PC-3 (cell line): ENCODE measurements at regions not wholly inside any gene's neighbourhood (a gene's known extent, or its start where the extent isn't known, plus 50 kb on each side); places are given as distances from the start of the nearest gene placed in this dataset.
A peak's percentile ranks its signal among the peaks of the same experiment; 100 is the strongest.

Experiments used
- ATAC-seq: fragments of 200-7000 bp; cut with Tn5 transposase; 2 replicates; pipeline ENCODE4 v1.9.1; 2020; ENCODE audit warnings: mild to moderate bottlenecking, moderate library complexity
- BruUV-seq: library from RNA; stranded (reverse); fragments of 400-500 nt; replicated peaks from 2 replicates; lab custom pipeline; 2021; lab: Mats Ljungman, UMichigan
- CTCF ChIA-PET: fragments of 300-600 bp; sonication (Branson Sonifier 250); formaldehyde crosslinking; loops from one replicate; lab custom pipeline; 2022; ENCODE audit warnings: antibody characterized with exemption; lab: Charles Lee
- POLR2A ChIA-PET: fragments of 300-600 bp; sonication (Branson Sonifier 250); formaldehyde crosslinking; loops from one replicate; lab custom pipeline; 2022; ENCODE audit warnings: antibody characterized with exemption; ENCODE audit not compliant: unreplicated experiment; lab: Charles Lee
- DNase-seq: peaks from one replicate; pipeline ENCODE4 v3.0.0-alpha.2; 2015
- H2AFZ ChIP-seq: fragments of 300-600 bp; sonication (generic); 2 replicates; pipeline ENCODE4 v1.6.0; 2016; ENCODE audit warnings: antibody characterized with exemption, low read length
- H3F3A ChIP-seq: fragments of 300-600 bp; sonication (generic); one replicate; pipeline ENCODE4 v1.6.0; 2017; ENCODE audit warnings: antibody characterized with exemption, low read length, control low read depth, mild to moderate bottlenecking; ENCODE audit not compliant: unreplicated experiment
- H3K27ac ChIP-seq: fragments of 300-600 bp; sonication (generic); 2 replicates; pipeline ENCODE4 v1.5.1; 2016; ENCODE audit warnings: mild to moderate bottlenecking, low read length
- H3K27me3 ChIP-seq: fragments of 300-600 bp; sonication (generic); 2 replicates; pipeline ENCODE4 v1.6.1; 2016; ENCODE audit warnings: low read length, mixed read lengths
- H3K36me3 ChIP-seq: fragments of 300-600 bp; sonication (generic); 2 replicates; pipeline ENCODE4 v1.6.1; 2016; ENCODE audit warnings: low read depth, mixed run types, low read length, mixed read lengths
- H3K4me1 ChIP-seq: fragments of 300-600 bp; sonication (generic); 2 replicates; pipeline ENCODE4 v1.5.1; 2016; ENCODE audit warnings: low read length; ENCODE audit not compliant: insufficient read depth
- H3K4me2 ChIP-seq: fragments of 300-600 bp; sonication (generic); 2 replicates; pipeline ENCODE4 v1.6.0; 2016; ENCODE audit warnings: low read length
- H3K4me3 ChIP-seq: fragments of 300-600 bp; sonication (generic); 2 replicates; pipeline ENCODE4 v1.5.1; 2016; ENCODE audit warnings: mild to moderate bottlenecking, low read length, mixed read lengths
- H3K79me2 ChIP-seq: fragments of 300-600 bp; sonication (generic); 2 replicates; pipeline ENCODE4 v1.6.1; 2017; ENCODE audit warnings: low read length, mixed read lengths
- H3K9ac ChIP-seq: fragments of 300-600 bp; sonication (generic); 2 replicates; pipeline ENCODE4 v1.6.0; 2016; ENCODE audit warnings: mild to moderate bottlenecking, low read length
- H3K9me2 ChIP-seq: fragments of 300-600 bp; sonication (generic); replicated peaks from 2 replicates; pipeline ENCODE4 v1.6.1; 2016; ENCODE audit warnings: mixed run types, low read length, mixed read lengths
- H3K9me3 ChIP-seq: fragments of 300-600 bp; sonication (generic); 2 replicates; pipeline ENCODE4 v1.6.1; 2016; ENCODE audit warnings: low read length, mixed read lengths
- H4K20me1 ChIP-seq: fragments of 300-600 bp; sonication (generic); 2 replicates; pipeline ENCODE4 v1.6.1; 2016; ENCODE audit warnings: low read length, mixed read lengths
- EZH2 ChIP-seq: fragments of 300-600 bp; sonication (generic); IDR thresholded peaks from one replicate; pipeline ENCODE4 v1.6.1; 2017; ENCODE audit warnings: antibody characterized with exemption, mild to moderate bottlenecking, low read length; ENCODE audit not compliant: unreplicated experiment
- EZH2phosphoT487 ChIP-seq: fragments of 300-600 bp; sonication (generic); IDR thresholded peaks from 2 replicates; pipeline ENCODE4 v1.6.1; 2018; ENCODE audit warnings: mild to moderate bottlenecking, antibody characterized with exemption, low read length, borderline replicate concordance
- intact Hi-C: fragments of 100-400 bp; cut with micrococcal nuclease; formaldehyde crosslinking; loops from 2 replicates; pipeline ENCODE4 v1.9.0; 2023
- TF ChIP-seq, protein P1 (sequence below): fragments of 300-600 bp; sonication (generic); conservative IDR thresholded peaks from 2 replicates; pipeline ENCODE4 v1.5.1; 2017; ENCODE audit warnings: antibody characterized with exemption, low read depth, mild to moderate bottlenecking, low read length

DNA sequence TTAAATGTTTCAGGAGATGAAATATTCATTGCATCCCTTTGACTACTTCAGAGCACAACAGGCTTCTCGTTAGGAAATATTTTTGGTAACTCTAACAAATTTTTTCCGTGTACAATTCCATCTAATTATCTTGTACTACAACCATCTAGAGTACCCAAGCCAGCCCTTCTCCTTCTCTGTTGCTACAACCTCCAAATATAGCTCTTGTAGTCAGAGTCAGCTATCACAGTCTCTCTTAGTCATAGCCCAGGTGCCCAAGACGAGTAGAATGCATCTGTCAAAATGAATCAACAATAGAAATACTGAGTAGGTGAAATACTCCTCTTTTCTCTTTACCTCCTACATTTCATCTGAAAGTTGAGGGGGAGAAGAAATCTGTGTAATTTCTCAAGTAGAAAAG lies 74.0 kb downstream of the INHBA start:
- no peak overlapping the region for H3K4me2 ChIP-seq
- no peak overlapping the region for H3K27ac ChIP-seq
- TF ChIP-seq, protein P1, sequence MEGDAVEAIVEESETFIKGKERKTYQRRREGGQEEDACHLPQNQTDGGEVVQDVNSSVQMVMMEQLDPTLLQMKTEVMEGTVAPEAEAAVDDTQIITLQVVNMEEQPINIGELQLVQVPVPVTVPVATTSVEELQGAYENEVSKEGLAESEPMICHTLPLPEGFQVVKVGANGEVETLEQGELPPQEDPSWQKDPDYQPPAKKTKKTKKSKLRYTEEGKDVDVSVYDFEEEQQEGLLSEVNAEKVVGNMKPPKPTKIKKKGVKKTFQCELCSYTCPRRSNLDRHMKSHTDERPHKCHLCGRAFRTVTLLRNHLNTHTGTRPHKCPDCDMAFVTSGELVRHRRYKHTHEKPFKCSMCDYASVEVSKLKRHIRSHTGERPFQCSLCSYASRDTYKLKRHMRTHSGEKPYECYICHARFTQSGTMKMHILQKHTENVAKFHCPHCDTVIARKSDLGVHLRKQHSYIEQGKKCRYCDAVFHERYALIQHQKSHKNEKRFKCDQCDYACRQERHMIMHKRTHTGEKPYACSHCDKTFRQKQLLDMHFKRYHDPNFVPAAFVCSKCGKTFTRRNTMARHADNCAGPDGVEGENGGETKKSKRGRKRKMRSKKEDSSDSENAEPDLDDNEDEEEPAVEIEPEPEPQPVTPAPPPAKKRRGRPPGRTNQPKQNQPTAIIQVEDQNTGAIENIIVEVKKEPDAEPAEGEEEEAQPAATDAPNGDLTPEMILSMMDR, result no peak
- no peak for TF ChIP-seq EZH2phosphoT487
- H3K27me3 ChIP-seq, result no peaks in the 10 kb centered on the region
- H3K4me1 ChIP-seq, result peaks cover 6% of the 10 kb centered on the region; the same call in 1 of the 2 replicates
- ChIA-PET CTCF (no interaction called here), POLR2A (no interaction called here)
- H3K9ac ChIP-seq, result no peak overlapping the region
- ATAC-seq, result no peak
- no peaks in the 10 kb centered on the region for H3K9me3 ChIP-seq
- H3K9me2 ChIP-seq, result no peaks in the 10 kb centered on the region
- no peak overlapping the region for H3K4me3 ChIP-seq
- intact Hi-C loops, result no loop called here
- no peaks in the 10 kb centered on the region for H4K20me1 ChIP-seq
- no peak overlapping the region for H2AFZ ChIP-seq
- H3K36me3 ChIP-seq, result no peaks in the 10 kb centered on the region
- no TSS peak for BruUV-seq
- no peaks in the 10 kb centered on the region for H3K79me2 ChIP-seq
- H3F3A ChIP-seq, result no peaks in the 10 kb centered on the region
- peak; percentile 15 for DNase-seq

DNA sequence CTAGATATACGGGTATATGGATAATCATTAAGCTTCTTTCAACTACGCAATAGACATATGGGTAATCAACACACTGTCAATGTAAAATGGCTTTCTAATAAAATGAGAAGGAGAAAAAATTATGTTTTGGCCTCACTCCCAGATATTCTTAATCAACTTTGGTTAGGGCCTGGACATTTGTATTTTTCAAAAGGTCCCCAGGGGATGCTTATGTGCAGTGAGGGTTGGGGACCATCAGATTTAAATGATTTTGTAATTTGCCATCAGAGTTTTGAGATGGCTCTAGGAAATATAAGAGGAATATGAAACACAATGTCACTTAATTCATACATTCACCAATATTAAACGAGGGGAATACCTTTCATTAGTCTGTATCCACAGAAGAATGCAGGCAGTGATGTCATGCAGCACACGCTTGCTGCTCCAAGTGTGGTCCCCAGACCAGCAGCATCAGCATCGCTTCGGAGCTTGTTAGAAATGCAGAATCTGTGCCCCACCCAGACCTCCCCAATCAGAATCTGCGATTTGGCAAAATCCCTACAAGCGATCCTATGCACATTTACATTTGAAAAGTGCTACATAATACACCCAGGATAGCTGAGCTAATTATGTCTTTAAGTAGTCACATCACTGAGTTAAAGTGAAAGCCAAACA lies 75.1 kb downstream of the INHBA start:
- ChIA-PET POLR2A (no interaction called here), CTCF (no interaction called here)
- Histone ChIP-seq H4K20me1 (no peaks in the 10 kb centered on the region), H3K79me2 (no peaks in the 10 kb centered on the region), H3K4me2 (no peak overlapping the region), H3K36me3 (no peaks in the 10 kb centered on the region), H3K27me3 (no peaks in the 10 kb centered on the region), H3K9me3 (no peaks in the 10 kb centered on the region), H3K4me3 (no peak overlapping the region), H3K27ac (no peak overlapping the region), H3K9me2 (no peaks in the 10 kb centered on the region), H3K9ac (no peak overlapping the region), H3K4me1 (peaks cover 6% of the 10 kb centered on the region; the same call in 1 of the 2 replicates), H3F3A (no peaks in the 10 kb centered on the region), H2AFZ (no peak overlapping the region)
- TF ChIP-seq EZH2phosphoT487 (no peak), EZH2 (no peak)
- TF ChIP-seq, protein P1, result no peak
- DNase-seq (no peak), ATAC-seq (no peak)
- intact Hi-C loops, result no loop called here
- no TSS peak for BruUV-seq

DNA sequence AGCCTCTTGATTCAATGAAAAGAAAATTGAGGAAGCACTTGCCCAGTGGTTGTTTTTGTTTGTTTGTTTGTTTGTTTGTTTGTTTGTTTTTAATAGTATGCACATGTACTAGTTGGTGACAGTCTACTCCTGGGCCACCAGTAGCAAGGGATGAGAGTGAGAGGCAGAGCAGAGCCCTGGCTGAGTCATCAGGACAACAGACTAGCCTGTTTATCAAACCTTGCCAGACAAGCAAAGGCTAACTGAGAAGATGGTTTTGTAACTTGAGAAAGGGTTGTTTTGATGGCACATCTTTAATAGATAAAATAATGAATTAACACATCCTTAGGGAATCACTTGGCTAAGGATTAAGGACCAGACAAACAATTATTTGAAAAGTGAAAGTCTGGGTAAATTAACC lies 78.1 kb downstream of the INHBA start:
- Histone ChIP-seq H4K20me1 (no peaks in the 10 kb centered on the region), H3K9me3 (no peaks in the 10 kb centered on the region), H3F3A (no peaks in the 10 kb centered on the region), H3K4me3 (no peak overlapping the region), H2AFZ (no peak overlapping the region), H3K27ac (no peak overlapping the region), H3K4me2 (no peak overlapping the region), H3K4me1 (peaks cover 6% of the 10 kb centered on the region; the same call in 1 of the 2 replicates), H3K36me3 (no peaks in the 10 kb centered on the region), H3K9ac (no peak overlapping the region), H3K27me3 (no peaks in the 10 kb centered on the region), H3K9me2 (no peaks in the 10 kb centered on the region), H3K79me2 (no peaks in the 10 kb centered on the region)
- TF ChIP-seq EZH2phosphoT487, result no peak
- TF ChIP-seq, protein P1, result no peak
- no peak for TF ChIP-seq EZH2
- BruUV-seq, result no TSS peak
- peak; percentile 70 for ATAC-seq
- intact Hi-C loops, result no loop called here
- peak; percentile 45 for DNase-seq
- CTCF ChIA-PET, result no interaction called here
- POLR2A ChIA-PET, result no interaction called here
